ENCODE measurements at regions not wholly inside any gene's neighbourhood (a gene's known extent, or its start where the extent isn't known, plus 50 kb on each side); places are given as distances from the start of the nearest gene placed in this dataset.

GRCh38 chr4:111676533-111676932 is 468.7 kb upstream of the FAM241A start:
- Histone ChIP-seq H3K9ac (ENCODE audit: low read length) (no peak overlapping the region), H3K27ac (ENCODE audit: low read depth, low read length) (no peak overlapping the region), H3K36me3 (ENCODE audit: insufficient read depth, low read length) (no peaks in the 10 kb centered on the region), H3K27me3 (ENCODE audit: control insufficient read depth in 1 of 2, insufficient read depth in 2 of 2, low read length in 2 of 2) (no peaks in the 10 kb centered on the region), H3K4me3 (ENCODE audit: low read depth in 1 of 2, low read length in 2 of 2) (no peak overlapping the region), H3K9me3 (ENCODE audit: low read length) (no peaks in the 10 kb centered on the region), H3K4me1 (ENCODE audit: insufficient read depth, low read length) (no peaks in the 10 kb centered on the region)

DNA sequence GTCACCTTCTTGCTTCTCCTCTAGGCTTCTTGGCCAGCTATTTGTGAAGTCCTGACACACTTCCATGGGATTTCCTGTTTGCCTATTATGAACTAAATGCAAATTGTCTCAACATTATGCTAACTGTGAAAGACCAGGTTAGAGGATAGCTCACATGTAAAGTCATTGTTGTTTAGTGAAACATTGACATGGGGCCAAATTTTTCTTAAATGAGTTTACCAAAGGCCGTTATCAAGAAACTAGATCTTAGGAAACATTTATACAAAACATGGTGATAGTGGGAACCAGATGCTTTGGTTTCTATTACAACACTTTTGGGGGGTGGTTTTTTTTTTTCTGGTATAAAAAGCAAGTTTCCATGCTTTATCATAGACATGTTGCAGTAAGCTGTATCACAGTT is 466.8 kb upstream of the FAM241A start:
- Histone ChIP-seq H3K4me3 (ENCODE audit: low read depth in 1 of 2, low read length in 2 of 2) (no peak overlapping the region), H3K9me3 (ENCODE audit: low read length) (no peaks in the 10 kb centered on the region), H3K9ac (ENCODE audit: low read length) (no peak overlapping the region), H3K36me3 (ENCODE audit: insufficient read depth, low read length) (no peaks in the 10 kb centered on the region), H3K4me1 (ENCODE audit: insufficient read depth, low read length) (no peaks in the 10 kb centered on the region), H3K27me3 (ENCODE audit: control insufficient read depth in 1 of 2, insufficient read depth in 2 of 2, low read length in 2 of 2) (no peaks in the 10 kb centered on the region), H3K27ac (ENCODE audit: low read depth, low read length) (no peak overlapping the region)

- Histone ChIP-seq H3K27ac (ENCODE audit: low read depth, low read length) (no peak overlapping the region), H3K9ac (ENCODE audit: low read length) (no peak overlapping the region), H3K4me1 (ENCODE audit: insufficient read depth, low read length) (no peaks in the 10 kb centered on the region), H3K36me3 (ENCODE audit: insufficient read depth, low read length) (no peaks in the 10 kb centered on the region), H3K4me3 (ENCODE audit: low read depth in 1 of 2, low read length in 2 of 2) (no peak overlapping the region), H3K27me3 (ENCODE audit: control insufficient read depth in 1 of 2, insufficient read depth in 2 of 2, low read length in 2 of 2) (no peaks in the 10 kb centered on the region), H3K9me3 (ENCODE audit: low read length) (no peaks in the 10 kb centered on the region)
Measured at GRCh38 chr4:111678908-111679307, 466.3 kb upstream of the FAM241A start.

DNA sequence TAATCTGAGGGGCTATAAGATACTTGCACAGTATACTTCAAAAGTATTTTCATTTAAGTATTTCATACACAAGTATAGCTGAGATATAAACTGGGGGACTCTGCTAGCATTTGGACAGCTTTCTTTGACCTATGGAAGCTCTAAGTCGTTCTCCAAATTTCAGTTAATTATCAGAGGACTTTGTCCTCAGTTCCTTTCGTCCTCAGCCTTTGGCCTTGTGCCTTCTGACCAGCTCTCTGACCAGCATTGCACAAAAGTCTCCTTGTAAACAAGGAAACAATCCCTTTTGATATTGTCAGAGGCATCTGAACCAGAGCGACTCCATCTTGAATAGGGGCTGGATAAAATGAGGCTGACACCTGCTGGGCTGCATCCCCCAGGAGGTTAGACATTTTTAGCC is 464.0 kb upstream of the FAM241A start:
- Histone ChIP-seq H3K27me3 (ENCODE audit: control insufficient read depth in 1 of 2, insufficient read depth in 2 of 2, low read length in 2 of 2) (no peaks in the 10 kb centered on the region), H3K9ac (ENCODE audit: low read length) (no peak overlapping the region), H3K4me3 (ENCODE audit: low read depth in 1 of 2, low read length in 2 of 2) (no peak overlapping the region), H3K9me3 (ENCODE audit: low read length) (no peaks in the 10 kb centered on the region), H3K4me1 (ENCODE audit: insufficient read depth, low read length) (no peaks in the 10 kb centered on the region), H3K27ac (ENCODE audit: low read depth, low read length) (no peak overlapping the region), H3K36me3 (ENCODE audit: insufficient read depth, low read length) (no peaks in the 10 kb centered on the region)

GRCh38 chr4:111681751-111682150 is 463.5 kb upstream of the FAM241A start:
- Histone ChIP-seq H3K27me3 (ENCODE audit: control insufficient read depth in 1 of 2, insufficient read depth in 2 of 2, low read length in 2 of 2) (no peaks in the 10 kb centered on the region), H3K9me3 (ENCODE audit: low read length) (no peaks in the 10 kb centered on the region), H3K4me3 (ENCODE audit: low read depth in 1 of 2, low read length in 2 of 2) (no peak overlapping the region), H3K36me3 (ENCODE audit: insufficient read depth, low read length) (no peaks in the 10 kb centered on the region), H3K27ac (ENCODE audit: low read depth, low read length) (no peak overlapping the region), H3K9ac (ENCODE audit: low read length) (no peak overlapping the region), H3K4me1 (ENCODE audit: insufficient read depth, low read length) (no peaks in the 10 kb centered on the region)

DNA sequence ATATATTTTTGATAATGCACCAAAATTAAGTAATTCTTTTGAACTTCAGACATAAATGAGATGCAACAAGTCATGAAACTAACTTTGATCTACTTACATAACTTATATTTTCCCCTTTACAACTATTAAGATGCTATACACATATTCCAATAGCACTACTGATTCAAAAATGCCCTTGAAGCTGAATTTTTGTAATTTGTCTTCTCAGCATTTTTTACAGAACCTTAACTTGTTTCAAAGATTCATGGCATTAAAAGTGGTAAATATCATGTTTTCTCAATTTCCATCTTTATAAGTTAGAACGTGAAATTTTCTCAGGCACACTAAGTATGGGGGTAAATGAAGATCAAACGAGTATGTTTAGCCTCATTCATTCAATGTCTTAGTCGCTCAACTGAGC is 460.0 kb upstream of the FAM241A start:
- H3K9ac ChIP-seq (ENCODE audit: low read length) = no peak overlapping the region
- H3K27ac ChIP-seq (ENCODE audit: low read depth, low read length) = no peak overlapping the region
- H3K36me3 ChIP-seq (ENCODE audit: insufficient read depth, low read length) = no peaks in the 10 kb centered on the region
- H3K27me3 ChIP-seq (ENCODE audit: control insufficient read depth in 1 of 2, insufficient read depth in 2 of 2, low read length in 2 of 2) = no peaks in the 10 kb centered on the region
- H3K4me3 ChIP-seq (ENCODE audit: low read depth in 1 of 2, low read length in 2 of 2) = no peak overlapping the region
- H3K9me3 ChIP-seq (ENCODE audit: low read length) = no peaks in the 10 kb centered on the region
- H3K4me1 ChIP-seq (ENCODE audit: insufficient read depth, low read length) = peaks cover 11% of the 10 kb centered on the region

DNA sequence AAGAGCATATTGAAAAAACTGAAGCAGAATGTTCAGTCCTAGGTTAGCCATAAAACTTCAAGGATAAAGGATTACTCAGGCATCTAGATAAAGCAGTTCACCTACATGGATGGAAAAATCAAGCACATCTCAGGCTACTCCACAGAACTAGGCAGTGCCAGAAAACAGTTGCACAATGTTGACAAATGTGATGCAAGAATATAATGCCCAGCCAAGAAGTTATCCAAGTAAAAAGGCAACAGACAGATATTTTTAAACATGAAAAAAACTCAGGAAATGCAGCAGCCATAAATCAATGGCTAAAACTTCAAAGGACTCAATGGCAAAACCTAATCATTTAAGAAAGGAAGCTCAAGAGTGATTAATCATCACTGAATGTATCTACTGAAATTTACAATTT is 456.0 kb upstream of the FAM241A start:
- H3K9me3 ChIP-seq (ENCODE audit: low read length) = no peaks in the 10 kb centered on the region
- no peak overlapping the region for H3K4me3 ChIP-seq (ENCODE audit: low read depth in 1 of 2, low read length in 2 of 2)
- H3K27me3 ChIP-seq (ENCODE audit: control insufficient read depth in 1 of 2, insufficient read depth in 2 of 2, low read length in 2 of 2) = no peaks in the 10 kb centered on the region
- peaks cover 40% of the 10 kb centered on the region for H3K4me1 ChIP-seq (ENCODE audit: insufficient read depth, low read length)
- peak overlapping the region; percentile 22 for H3K27ac ChIP-seq (ENCODE audit: low read depth, low read length)
- no peak overlapping the region for H3K9ac ChIP-seq (ENCODE audit: low read length)
- H3K36me3 ChIP-seq (ENCODE audit: insufficient read depth, low read length) = no peaks in the 10 kb centered on the region

DNA sequence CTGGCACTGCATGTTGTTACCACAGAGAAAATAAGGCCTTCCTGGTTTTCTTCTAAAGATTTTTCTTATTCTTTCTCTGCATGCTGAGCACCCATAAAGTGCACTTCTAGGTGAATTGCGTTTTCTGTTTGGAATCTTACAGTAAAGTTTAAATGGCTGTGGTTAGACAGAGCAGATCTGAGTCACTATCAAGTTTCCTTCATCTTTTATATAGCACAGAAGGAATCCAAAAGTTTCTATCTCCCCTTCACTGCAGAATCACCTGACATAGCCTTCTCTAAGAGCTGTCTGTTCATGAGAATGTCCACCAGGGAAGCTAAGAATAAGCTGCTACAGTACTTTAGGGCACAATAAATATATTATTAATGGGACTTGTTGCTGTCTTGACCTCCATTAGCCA is 455.5 kb upstream of the FAM241A start:
- Histone ChIP-seq H3K27ac (ENCODE audit: low read depth, low read length) (peak overlapping the region; percentile 22), H3K27me3 (ENCODE audit: control insufficient read depth in 1 of 2, insufficient read depth in 2 of 2, low read length in 2 of 2) (no peaks in the 10 kb centered on the region), H3K4me1 (ENCODE audit: insufficient read depth, low read length) (peaks cover 42% of the 10 kb centered on the region), H3K4me3 (ENCODE audit: low read depth in 1 of 2, low read length in 2 of 2) (no peak overlapping the region), H3K36me3 (ENCODE audit: insufficient read depth, low read length) (no peaks in the 10 kb centered on the region), H3K9ac (ENCODE audit: low read length) (no peak overlapping the region), H3K9me3 (ENCODE audit: low read length) (no peaks in the 10 kb centered on the region)

DNA sequence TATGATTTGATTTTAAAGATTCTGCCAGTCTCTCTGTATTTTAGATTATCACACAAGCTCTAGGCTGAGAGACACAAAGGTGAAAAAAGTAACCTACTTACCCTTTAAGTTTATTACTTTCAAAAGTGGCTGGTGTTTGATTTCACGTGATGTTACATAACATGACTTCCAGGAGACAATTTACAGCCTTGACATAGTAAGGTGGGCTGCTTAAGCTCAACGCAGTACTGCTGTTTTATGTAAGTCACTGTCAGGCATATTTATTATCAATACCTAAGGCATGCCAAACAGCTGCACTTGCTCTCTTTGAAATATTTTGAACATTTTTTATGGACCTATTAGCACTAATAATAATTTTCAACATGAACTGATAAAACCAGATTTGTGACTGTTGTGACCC is 451.5 kb upstream of the FAM241A start:
- Histone ChIP-seq H3K4me1 (ENCODE audit: insufficient read depth, low read length) (peaks cover 64% of the 10 kb centered on the region), H3K4me3 (ENCODE audit: low read depth in 1 of 2, low read length in 2 of 2) (no peak overlapping the region), H3K36me3 (ENCODE audit: insufficient read depth, low read length) (no peaks in the 10 kb centered on the region), H3K9ac (ENCODE audit: low read length) (no peak overlapping the region), H3K27ac (ENCODE audit: low read depth, low read length) (no peak overlapping the region), H3K9me3 (ENCODE audit: low read length) (no peaks in the 10 kb centered on the region), H3K27me3 (ENCODE audit: control insufficient read depth in 1 of 2, insufficient read depth in 2 of 2, low read length in 2 of 2) (no peaks in the 10 kb centered on the region)

GRCh38 chr4:111695677-111696076 is 449.6 kb upstream of the FAM241A start:
- Histone ChIP-seq H3K36me3 (ENCODE audit: insufficient read depth, low read length) (no peaks in the 10 kb centered on the region), H3K27ac (ENCODE audit: low read depth, low read length) (no peak overlapping the region), H3K4me1 (ENCODE audit: insufficient read depth, low read length) (peaks cover 48% of the 10 kb centered on the region), H3K9ac (ENCODE audit: low read length) (no peak overlapping the region), H3K4me3 (ENCODE audit: low read depth in 1 of 2, low read length in 2 of 2) (no peak overlapping the region), H3K9me3 (ENCODE audit: low read length) (no peaks in the 10 kb centered on the region), H3K27me3 (ENCODE audit: control insufficient read depth in 1 of 2, insufficient read depth in 2 of 2, low read length in 2 of 2) (no peaks in the 10 kb centered on the region)

DNA sequence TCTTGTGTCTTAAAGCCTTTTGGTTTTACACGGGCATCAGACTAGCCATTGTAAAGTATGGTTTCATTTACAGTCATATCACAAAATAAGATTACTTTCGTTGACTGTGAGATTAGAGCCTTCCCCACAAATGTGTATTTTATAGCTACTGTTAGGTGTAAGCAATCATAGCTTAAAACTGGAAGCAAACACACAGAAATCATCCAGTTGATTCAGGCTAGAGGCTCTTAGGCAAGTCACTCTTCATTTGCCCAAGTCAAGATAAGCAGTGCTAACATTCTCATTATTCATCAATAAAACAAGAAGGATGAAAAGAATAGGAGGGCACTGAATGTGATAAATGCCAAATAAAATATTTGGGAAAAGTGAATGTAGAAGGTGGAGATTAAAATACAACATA is 448.7 kb upstream of the FAM241A start:
- no peaks in the 10 kb centered on the region for H3K27me3 ChIP-seq (ENCODE audit: control insufficient read depth in 1 of 2, insufficient read depth in 2 of 2, low read length in 2 of 2)
- H3K9ac ChIP-seq (ENCODE audit: low read length) = no peak overlapping the region
- peaks cover 47% of the 10 kb centered on the region for H3K4me1 ChIP-seq (ENCODE audit: insufficient read depth, low read length)
- H3K4me3 ChIP-seq (ENCODE audit: low read depth in 1 of 2, low read length in 2 of 2) = no peak overlapping the region
- H3K36me3 ChIP-seq (ENCODE audit: insufficient read depth, low read length) = no peaks in the 10 kb centered on the region
- H3K9me3 ChIP-seq (ENCODE audit: low read length) = no peaks in the 10 kb centered on the region
- no peak overlapping the region for H3K27ac ChIP-seq (ENCODE audit: low read depth, low read length)

- Histone ChIP-seq H3K9ac (ENCODE audit: low read length) (no peak overlapping the region), H3K27ac (ENCODE audit: low read depth, low read length) (peak overlapping the region; percentile 60), H3K4me1 (ENCODE audit: insufficient read depth, low read length) (peaks cover 38% of the 10 kb centered on the region), H3K9me3 (ENCODE audit: low read length) (no peaks in the 10 kb centered on the region), H3K27me3 (ENCODE audit: control insufficient read depth in 1 of 2, insufficient read depth in 2 of 2, low read length in 2 of 2) (no peaks in the 10 kb centered on the region), H3K36me3 (ENCODE audit: insufficient read depth, low read length) (no peaks in the 10 kb centered on the region), H3K4me3 (ENCODE audit: low read depth in 1 of 2, low read length in 2 of 2) (no peak overlapping the region)
Measured at GRCh38 chr4:111697176-111697942, 447.9 kb upstream of the FAM241A start.

All from muscle layer of colon (tissue), 2 donors.